HG03060 (cell line): ENCODE measurements at regions not wholly inside any gene's neighbourhood (a gene's known extent, or its start where the extent isn't known, plus 50 kb on each side); places are given as distances from the start of the nearest gene placed in this dataset.
"Not testable (repeated sequence)": the region's sequence is repeated elsewhere in the genome, so short reads cannot be mapped to it uniquely, and the experiment has no call there.

ENCODE experiments used
- ATAC-seq: cut with Tn5 transposase; IDR thresholded peaks from one replicate; pipeline ENCODE4 v1.9.1; 2021; ENCODE audit warnings: low read depth, moderate number of reproducible peaks; ENCODE audit not compliant: unreplicated experiment

DNA sequence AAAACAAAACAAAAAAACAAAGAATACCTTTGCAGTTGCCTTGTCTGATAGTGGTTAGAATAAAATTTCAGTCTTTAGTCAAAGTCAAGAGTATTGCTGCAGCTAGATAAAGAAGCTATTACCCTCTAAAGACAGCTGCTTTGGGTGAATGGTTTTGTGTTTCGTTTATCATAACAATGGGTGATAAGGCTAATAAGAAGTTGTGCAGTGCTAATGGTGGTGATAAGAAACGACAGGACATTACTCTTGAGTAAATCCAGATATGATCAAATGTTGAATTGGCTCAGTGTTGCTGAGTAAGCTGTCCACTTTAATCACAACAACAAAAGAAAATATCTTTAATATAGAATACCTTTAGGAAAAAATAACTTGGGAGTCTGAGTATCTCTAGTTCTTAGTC, 1825.3 kb downstream of the SLITRK5 start:
- no peak for ATAC-seq

DNA sequence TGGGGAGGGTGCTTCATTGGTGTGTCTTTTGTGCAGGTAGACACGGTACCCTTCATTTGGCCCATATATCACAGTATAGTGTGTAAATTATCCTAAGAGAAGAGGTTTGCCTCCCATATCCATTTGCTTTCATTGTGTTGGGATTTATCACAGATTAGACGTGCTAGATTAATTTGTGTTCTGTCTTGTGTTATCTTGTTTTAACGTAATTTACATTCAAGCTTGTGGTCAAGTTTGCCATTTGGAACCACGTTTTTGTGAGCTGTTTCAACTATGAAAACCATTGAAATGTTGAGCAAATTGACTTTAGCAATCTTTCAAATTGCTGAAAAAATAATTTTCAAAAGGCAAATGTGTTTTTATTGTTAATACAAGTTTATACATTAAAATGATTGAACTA, 1826.5 kb downstream of the SLITRK5 start:
- ATAC-seq, result no peak

DNA sequence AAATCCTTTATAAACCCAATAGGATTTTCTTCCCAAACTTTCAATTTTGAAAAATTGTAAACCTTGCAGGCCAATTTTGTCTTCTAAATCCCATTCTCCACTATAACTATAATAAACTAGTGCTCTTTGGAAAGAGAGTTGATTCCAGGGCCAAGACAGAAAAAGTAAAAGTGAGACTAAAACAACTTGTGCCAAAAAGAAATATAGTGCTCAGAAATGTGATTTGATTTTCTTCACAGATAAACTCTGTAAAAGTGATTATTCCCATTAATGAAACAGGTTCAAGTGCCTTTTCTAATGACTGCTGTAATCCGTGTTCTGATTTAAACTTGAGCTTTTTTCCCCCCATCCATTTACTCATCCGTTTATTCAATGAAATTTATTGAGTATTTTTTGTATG, 1831.1 kb downstream of the SLITRK5 start:
- no peak for ATAC-seq

GRCh38 chr13:89514534-89515312, 1832.8 kb upstream of the MIR17HG start:
- ATAC-seq, result no peak

DNA sequence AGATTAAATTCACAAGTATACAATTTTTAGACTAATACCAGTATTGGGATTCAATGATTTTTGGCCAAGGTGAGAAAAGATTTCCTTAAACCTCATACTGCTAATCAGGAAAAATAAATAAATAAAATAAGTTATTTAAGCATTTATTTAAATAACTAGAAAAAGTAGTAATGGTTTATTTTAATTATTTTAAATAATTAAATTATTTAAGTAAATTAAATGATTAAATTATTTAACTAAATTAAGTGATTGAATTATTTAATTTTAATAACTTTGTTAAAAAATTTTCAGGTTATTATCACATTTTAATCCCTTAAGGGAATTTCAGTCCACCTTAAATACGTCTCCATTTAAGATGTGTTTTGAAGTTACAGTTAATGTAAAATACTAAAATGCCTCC, 1831.5 kb upstream of the MIR17HG start:
- ATAC-seq, result no peak

- ATAC-seq, result no peak
These were observed 1829.0 kb upstream of the MIR17HG start for GRCh38 chr13:89518289-89519077.

GRCh38 chr13:89520468-89520867, 1827.0 kb upstream of the MIR17HG start:
- no peak for ATAC-seq

DNA sequence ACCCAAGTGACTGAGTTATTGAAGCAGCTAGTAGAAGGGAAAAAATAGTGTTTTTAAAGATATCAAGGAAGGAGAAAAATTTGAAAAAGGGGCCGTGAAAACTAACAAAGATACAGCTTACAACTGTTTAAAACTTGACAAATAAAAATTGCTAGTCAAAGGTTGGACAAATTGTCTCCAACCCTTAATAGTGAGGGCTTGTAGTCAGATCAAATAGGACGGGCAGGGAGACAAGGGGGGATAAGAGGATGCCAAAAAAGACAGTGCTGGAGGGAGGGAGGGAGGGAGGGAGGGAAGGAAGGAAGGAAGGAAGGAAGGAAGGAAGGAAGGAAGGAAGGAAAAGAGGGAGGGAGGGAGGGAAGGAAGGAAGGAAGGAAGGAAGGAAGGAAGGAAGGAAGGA, 1825.8 kb upstream of the MIR17HG start:
- ATAC-seq, result not testable (repeated sequence)

GRCh38 chr13:89541091-89542030, 1806.1 kb upstream of the MIR17HG start:
- ATAC-seq, result no peak

- ATAC-seq, result no peak
These were observed 1796.5 kb upstream of the MIR17HG start for GRCh38 chr13:89550938-89551337.

GRCh38 chr13:89554801-89555200, 1792.7 kb upstream of the MIR17HG start:
- ATAC-seq, result no peak

DNA sequence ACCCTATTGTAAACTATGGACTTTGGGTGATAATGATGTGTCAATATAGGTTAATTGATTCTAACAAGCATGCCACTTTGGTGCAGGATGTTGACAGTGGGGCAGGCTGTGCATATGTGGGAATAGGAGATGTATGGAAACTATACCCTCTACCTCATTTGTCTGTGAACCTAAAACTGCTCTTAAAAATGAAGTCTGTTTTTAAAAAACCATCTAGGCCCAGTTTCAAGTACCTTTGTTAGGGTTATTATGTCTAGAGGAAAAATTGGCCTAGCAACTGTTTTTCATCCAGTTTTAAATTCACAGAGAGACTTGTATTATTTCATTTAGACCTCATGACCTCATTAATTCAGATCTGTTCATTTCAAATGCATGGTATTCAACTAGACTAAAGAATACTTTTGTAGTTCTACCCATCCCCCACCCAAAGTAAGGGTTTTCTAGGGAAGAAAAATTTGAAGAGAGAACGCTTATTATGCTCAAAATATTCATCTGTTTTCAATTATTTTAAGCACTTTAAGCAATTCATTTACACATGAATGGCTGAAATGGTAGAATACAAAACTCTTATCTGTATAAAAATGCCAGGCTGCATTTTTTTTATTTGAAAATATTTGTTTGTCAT, 1781.9 kb upstream of the MIR17HG start:
- ATAC-seq, result no peak

DNA sequence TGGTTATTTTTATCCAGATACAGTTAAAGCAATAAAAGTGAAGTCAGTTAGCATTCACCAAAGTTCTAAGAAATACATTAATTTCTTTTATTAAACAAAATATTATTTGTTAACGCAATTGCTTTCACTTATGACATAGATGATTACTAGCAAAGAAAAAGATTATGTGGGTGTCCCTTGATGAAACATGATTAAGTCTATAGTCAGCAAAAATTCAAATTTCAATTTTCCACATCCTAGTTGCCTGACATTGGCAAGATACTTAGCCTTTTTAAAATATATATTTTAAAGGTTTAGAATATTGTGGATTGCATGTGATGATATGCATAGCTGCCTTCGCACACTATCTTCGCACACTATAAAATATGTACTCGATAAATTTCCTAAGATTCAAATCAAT, 1780.5 kb upstream of the MIR17HG start:
- ATAC-seq, result no peak

GRCh38 chr13:89568276-89568675, 1779.2 kb upstream of the MIR17HG start:
- no peak for ATAC-seq

DNA sequence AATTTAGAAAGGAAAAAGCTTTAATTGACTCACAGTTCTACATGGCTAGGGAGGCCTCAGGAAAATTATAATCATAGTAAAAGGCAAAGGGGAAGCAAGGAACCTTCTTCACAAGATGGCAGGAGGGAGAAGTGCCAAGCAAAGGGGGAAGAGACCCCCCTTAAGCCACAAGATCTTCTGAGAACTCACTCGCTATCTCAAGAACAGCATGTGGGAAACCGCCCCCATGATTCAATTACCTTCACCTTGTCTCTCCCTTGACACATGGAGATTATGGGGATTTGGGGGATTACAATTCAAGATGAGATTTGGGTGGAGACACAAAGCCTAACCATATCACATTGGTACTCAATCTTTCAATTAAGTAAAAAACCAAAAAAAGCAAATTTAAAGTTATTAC, 1778.7 kb upstream of the MIR17HG start:
- no peak for ATAC-seq

DNA sequence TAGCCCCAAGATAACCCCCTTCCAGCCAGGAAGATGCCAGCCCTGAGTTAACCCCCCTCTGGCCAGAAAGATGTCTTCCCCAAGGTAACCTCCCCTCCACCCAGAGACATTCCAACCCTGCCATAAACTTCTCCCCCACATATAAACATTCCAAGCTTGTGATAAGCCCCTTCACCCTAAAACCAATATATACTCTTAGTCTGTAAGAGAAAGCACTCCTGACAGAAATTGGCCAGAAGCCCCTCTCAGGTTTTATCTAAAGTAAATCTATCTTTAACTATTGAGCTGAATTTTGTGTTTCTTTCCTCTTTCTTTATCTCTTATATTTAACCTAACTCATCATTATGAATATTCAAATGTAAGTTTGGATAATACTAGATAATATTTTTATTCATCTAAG, 1775.8 kb upstream of the MIR17HG start:
- ATAC-seq, result no peak

DNA sequence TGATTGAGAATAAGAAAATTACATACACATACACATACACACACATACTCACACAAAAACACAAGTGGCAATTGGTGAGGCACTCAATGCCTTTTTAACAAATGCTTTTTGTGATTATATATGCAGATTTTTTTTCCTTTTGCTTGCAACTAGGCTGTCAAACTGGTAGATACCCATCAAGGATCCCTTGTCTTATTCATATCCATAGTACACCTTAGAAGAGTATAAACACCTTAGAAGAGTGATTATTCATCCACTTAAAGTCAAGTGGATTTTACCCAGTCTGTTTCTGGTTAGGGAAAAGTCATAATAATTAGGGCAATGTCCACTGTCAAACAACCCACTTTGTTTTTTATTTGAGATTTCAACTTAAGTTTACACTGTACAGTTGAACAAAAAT, 1773.4 kb upstream of the MIR17HG start:
- ATAC-seq, result no peak

- no peak for ATAC-seq
These were observed 1770.2 kb upstream of the MIR17HG start for GRCh38 chr13:89577301-89577700.

DNA sequence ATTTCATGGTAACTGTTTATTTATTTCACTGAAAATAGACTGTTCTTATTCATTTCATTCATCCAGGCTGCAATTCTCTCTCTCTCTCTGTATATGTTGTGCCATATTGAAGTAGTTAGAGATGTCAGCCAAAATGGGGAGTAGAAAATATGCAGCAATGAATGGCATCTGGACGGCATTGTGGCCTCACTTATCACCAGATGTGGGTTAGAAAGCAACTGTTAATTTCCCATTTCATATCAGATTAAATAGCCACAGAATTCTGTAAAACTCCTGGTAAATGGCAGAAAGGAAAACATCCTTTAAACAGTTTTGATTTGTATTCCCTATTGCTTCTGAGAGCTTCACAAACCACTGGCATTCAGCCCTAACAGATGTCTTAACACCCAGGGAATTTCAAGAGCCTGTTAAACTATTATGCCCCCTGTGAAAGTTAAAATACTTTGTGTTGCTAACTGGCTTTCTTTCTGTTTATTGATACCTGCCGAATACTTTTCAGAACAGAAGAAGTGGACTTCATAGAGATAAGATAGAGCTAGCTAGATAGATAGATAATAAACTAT, 1763.3 kb upstream of the MIR17HG start:
- no peak for ATAC-seq

DNA sequence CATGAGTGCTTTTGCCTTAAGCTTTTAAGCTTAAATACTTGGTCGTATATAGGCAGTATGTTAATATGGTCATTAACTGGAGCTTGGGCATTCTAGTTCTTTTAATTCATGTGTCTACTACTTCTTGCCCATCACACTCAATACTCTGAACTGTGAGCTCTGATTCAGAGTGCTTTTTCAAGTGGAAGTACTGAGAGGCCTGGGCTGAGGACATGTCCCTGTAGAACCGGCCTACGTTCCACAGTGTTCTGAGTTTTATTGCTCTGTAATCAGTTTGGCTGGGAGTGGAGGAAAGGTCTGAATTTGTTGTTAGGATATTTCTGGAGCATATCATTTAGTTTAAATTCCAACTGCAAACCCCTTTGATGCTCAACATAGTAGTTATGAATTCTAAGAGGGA, 1744.8 kb upstream of the MIR17HG start:
- ATAC-seq, result no peak
